ENCODE measurements at regions not wholly inside any gene's neighbourhood (a gene's known extent, or its start where the extent isn't known, plus 50 kb on each side); places are given as distances from the start of the nearest gene placed in this dataset.
"Not testable (repeated sequence)": the region's sequence is repeated elsewhere in the genome, so short reads cannot be mapped to it uniquely, and the experiment has no call there.

DNA sequence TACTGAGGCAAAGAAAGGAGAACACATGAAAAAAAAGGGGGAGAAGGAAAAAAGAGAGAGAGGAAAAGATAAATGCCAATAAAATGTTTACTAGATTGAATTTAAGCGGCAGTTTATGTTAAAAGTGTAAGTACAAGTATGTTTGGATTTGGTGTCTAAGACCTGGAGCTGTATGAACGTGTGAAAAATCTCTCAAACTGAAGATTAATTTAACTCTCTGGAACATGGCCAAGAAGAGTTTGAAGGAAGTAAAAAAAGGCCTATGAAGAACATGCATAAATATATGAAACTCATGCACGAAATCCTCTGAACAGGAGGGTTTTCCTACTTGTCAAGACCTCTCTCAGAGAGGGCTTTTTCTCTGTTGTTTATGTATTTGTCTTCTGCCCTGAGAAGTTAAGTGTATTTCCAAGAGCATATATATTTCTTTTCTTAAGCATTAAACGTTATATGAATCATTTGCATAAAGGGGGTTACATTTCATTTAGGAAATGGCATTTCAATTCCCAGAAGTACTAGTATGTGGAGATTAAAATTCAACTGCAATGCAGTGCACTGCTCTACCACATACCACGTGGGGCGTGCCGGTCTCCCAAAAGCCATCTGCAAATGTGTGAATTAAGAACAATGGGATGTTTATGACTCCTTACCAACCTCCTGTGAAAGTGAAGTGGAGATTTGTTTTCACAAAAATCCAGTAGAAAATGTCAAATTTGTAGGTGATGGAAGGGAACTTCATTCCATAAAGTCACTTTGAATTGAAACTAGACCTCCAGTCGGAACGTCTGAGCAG, 281.1 kb upstream of the TRIB2 start:
- DNase-seq = no peak

DNA sequence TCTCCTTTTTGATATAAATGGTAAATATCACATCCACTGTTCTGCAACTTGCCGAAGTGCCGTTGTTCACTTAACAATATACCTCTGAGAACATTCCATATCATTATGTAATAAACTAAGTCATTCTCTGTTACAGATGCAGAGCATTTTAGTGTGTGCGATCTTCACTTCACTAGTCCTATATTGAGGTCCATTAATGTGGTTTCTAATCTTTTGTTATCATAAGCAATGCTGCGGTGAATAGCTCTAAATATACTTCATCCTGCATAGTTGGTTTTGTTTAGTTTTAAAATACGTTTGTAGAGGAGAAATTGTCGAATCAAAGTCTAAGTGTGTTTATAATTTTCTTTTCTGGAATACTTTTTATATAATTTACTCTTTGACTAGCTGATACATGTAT, 280.3 kb upstream of the TRIB2 start:
- no peak for DNase-seq

DNA sequence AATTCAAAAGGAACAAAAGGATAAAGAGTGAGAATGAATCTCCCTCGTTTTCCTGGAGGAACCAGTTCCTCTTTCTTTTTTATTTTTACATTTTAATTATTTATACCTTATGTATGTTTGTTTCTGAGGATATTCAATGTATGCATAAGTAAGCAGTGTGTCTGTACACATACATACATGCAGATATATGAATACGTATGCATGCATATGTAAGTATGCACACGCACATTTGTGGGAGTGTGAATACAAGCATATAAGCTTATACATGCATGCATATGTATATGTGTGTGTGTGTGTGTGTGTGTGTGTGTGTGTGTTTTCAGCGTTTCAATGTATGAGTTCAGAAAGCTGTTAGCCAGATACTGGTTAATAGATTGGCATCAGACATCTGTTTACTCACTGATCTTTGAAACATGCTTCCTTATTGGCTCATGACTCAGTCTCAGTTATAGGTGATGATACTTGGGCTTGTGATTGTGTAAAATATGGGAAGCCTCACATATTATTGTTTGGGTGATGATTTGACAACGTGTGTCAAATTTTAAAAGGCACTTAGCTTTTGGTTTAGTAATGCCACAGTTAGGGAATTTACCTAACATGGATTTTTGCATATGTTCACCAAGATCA, 279.7 kb upstream of the TRIB2 start:
- DNase-seq = no peak

DNA sequence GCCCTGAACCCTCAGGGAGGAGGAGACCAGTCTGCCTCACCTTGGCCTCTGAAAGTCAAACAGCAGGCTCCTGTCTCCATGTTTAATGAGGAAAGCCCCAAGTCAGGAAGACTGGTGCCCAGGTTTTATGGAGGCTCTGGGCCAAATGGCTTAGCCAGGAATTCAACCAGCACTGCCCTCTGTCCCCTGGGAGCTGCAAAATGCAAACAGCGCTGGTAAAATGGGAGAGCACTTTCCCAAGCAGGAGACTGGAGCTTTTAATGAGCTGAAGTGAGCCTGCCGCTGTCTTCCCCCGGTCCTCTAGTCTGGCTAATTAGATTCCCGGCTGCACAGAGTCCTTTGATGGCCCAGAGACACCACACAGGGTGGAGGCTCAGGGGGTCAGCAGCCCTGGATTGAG, 276.0 kb upstream of the TRIB2 start:
- DNase-seq = no peak

DNA sequence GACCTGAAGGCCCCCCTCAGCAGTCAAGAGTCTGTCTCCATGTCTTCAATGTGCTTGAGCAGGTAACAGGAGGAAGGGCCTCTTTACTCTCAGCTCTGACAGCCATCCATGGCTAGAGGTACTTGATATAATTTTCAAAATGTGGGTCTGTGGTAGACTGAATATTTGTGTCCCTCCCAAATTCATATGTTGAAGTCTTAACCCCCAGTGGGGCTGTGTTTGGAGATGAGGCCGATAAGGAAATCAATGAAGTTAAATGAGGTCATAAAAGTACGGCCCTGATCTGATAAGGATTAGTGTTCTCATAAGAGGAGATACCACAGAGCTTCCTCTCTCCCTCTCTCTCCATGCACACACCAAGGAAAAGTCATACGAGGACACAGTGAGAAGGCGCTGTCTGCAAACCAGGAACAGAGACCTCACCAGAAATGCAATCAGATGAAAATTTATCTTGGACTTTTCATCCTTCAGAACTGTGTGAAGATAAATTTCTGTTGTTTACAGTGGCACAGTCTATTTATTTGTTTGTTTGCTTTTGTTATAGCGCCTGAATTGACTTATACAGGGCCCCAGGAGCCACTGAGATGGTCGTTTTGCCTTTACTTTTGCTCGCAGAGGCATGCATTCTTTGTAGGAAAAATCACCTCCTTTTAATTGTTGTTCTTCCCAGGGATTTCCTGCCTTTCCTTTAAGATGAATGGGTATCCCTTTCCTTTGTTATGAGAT, 274.8 kb upstream of the TRIB2 start:
- DNase-seq = no peak

DNA sequence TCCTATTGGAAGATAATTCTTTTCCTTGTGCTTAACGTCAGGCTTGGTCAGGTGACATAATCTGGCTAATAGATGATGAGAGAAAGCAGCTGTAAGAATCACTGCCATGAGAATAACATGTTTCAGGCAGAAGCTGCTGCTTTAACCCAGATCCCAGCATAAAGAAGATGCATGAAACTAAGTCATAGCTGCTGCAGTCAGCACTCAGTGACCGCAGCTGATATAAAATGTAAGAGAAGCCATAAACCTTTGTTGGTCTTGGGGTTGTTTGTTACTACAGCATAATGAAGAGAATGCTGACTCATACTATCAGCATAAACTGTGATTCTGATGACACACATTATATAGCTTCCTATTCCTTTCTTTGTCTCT, 274.3 kb upstream of the TRIB2 start:
- DNase-seq = no peak

DNA sequence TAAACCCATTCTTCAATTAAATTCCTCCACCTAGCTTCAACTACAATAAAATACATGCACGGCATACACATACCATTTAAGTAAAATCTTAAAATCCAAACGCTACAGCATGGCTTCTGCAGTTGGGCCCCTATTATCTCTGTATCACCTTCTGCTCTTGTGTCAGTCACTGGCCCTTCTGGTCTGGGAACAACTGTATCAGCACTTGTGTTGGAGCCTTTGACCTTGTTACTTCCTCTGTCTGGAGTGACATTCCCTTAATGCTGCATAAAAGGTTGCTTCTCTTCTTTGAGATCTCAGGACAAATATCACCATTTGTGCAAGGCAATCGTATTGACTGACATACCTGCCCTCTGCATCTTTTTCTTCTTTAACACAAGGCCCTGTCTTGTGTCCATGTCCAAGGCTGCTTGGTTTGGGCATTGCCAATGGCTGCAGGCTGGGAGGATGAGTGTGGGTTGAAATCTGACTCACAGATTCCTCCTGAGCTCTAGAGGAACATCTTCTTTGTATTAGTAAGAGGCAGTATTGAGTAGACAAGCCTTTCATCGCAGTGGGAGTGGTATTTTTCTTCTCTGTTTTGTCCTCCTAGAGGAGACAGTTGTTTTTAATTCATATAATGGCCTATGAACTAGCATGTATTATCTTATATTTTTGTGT, 267.8 kb upstream of the TRIB2 start:
- no peak for DNase-seq

DNA sequence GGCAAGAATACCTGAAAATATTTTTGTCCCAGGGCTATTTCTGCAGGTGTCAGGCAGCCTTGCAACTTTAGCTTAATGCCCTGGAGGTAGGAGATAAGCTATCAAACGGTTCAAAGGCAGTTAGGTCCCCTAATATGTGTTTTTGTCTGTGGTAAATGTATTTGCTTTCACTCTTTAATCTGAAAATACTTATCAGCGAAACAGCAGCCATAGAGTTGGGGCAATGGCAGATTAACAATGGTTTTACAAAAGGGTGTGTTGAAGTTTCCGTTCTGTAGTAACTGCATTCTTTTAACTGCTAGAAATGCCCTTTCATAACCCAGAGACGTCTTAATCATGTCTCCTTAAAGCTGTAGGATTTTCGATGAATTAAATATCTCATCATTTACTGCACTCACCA, 265.0 kb upstream of the TRIB2 start:
- DNase-seq = peak in 1 of 2 donors; percentile 29

DNA sequence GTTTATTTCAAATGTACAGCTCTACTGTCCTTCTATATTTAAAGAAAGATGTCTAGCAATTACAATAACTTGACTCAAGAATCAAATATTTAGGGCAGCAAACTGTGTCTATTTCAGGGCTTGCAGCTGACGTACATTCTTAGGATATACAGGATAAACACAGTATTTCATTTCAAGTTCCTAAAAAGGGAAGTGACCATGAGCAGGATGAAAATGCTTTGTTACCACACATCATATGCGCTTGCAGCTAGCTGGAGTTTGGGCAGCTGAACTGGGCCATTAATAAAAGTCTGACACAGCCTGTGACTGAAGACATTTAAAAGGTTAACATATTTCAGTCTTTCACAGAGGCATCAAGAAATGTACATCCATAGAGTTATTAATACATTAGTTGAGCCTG, 264.6 kb upstream of the TRIB2 start:
- no peak for DNase-seq

DNA sequence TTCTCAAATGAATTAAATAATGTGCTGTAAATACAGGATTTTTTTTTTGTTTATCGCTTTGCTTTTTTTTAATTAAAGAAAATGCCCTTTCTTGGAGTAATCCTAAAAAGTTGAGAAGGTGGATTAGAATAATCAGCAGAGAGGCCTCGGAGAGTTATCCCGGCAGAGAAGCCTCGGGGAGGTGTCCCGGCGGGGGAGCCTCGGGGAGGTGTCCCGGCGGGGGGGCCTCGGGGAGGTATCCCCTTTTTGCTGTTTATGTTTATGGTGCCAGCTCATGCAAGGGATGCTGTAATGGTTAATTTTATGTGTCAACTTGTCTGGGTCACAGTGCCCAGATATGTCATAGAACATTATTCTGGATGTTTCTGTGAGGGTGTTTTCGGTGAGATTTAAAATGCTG, 263.0 kb upstream of the TRIB2 start:
- no peak for DNase-seq

DNA sequence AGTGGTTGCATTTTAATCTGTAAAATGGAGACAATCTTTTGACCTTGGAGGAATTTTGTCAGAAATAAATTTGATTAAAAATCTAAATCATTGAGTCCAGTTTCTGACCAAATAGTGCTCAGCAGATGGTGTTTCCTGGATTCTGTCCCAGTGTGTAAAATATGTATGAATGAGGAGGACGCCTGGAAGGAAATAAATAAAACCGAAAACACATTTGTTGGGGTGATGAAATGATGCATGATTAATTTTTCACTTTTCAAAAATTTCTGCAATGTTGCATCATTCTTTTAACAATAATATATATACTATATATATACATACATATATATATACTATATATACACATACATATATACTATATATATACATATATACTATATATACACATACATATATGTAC, 261.1 kb upstream of the TRIB2 start:
- no peak for DNase-seq

DNA sequence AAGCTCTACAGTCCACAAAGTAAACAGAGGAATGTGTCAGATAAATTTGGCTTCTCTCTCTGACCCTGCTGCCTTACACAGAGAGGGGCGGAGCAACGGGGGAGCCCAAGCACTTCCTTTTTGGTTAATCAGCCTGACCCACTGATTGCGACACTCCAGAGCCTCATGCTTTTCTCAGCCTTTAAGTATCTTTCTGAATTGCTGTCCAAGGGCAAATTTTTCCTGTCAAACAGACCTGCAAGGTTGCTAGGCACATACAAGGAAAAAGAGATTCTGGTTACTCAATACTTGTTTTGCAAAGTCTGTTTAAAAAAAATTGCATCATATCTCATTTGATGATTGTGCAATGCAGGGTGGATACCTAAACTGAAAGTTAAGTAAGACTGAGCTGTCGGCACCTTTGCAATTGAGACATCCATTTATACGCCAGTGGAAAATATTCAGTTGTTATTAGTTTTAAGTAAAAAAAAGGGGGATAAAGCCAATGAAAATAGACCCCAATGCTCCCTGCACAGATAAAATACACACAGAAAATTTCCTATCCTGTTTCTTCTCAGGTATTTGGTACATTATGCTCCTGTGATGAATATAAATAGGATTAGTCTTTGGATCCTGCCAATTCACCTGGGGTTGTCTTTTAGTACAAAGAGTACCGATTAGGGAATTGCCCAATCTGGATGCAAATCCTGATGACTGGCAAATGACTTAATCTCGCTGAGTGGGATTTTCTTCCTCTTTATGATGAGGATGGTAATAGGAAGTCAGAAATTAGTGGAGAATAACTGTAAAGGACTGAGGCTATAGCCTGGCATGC, 260.2 kb upstream of the TRIB2 start:
- DNase-seq = peak; percentile 67 to 81

DNA sequence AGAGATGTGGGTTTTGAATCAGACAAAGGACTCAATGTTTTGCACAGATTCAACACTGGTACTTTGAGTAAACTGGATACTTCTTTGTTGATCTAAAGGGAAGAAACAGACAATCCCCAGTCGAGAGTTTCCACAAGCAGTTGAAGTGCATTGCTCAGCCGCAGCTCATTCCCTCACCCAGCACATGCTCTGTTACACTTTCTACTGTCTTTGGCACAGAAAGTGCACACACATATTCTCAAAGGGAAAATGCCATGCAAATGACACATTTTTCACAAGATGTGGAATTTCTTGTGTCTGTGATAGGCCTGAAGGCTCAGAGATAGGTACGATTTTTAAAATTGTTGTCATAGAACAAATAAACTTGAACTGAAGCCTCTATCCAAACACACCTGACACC, 258.9 kb upstream of the TRIB2 start:
- no peak for DNase-seq

DNA sequence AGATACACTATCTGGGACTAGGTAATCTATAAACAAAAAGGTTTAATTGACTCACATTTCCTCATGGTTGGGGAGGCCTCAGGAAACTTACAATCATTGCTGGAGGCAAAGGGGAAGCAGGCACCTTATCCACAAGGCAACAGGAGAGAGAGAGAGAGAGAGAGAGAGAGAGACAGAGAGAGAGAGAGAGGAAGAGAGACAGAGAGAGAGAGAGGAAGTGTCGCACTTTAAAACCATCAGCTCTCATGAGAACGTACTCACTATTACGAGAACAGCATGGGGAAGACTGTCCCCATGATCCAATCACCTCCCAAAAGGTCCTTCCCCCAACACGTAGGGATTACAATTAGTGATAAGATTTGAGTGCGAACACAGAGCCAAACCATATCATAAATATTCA, 253.5 kb upstream of the TRIB2 start:
- no peak for DNase-seq

DNA sequence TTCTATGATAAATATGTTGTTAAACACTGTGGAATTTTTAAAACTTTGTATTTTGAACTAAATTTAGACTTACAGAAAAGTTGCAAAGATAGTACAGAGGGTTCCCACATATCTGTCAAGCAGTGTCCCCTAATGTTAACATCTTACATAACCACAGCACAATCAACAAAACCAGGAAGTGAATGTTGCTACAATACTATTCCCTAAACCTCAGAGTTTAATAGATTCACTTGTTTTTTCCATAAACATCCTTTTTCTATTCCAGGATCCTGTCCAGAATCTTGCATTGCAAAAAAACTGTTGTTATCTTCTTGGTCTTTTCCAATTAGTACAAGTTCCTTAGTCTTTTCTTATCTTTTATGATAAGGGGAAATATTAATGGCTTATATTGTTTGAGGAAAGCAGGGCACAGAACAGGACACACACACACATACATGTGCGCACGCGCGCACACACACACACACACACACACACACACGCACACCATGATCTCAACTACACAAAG, 251.1 kb upstream of the TRIB2 start:
- no peak for DNase-seq

DNA sequence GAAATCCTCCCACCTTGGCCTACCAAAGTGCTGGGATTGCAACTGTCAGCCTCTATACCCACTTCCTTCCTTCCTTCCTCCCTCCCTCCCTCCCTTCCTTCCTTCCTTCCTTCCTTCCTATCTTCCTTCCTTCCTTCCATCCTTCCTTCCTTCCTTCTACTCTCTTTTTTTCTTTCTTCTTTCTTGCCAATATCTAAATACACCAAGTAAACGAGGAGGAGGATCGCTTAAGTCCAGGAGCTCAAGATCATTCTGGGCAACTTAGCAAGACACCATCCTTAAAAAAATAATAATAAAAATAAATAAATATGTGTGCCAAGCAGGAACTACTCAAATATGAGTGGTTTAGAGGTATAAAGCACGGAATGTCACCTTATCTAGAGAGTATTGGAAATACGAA, 249.4 kb upstream of the TRIB2 start:
- DNase-seq = no peak

DNA sequence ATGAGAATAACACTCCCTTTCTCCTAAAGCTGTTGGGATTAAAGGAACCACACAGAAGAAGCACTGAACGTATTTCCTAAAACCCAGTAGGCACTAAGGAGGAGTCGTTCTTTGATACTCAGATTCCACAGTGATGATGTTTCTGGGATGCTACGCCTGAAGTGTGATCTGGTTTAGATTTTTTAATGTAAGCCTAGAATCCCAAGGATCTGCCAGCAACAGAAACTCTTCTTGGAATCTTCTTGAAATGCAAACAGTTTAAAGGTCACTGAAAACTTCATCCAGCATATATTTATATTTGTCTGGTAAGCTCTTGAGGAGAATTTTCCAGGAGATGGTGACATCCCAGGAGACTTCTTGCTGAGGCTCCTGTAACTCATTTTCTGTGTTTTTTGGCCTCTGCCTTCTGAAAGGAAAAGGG, 247.6 kb upstream of the TRIB2 start:
- DNase-seq = no peak

DNA sequence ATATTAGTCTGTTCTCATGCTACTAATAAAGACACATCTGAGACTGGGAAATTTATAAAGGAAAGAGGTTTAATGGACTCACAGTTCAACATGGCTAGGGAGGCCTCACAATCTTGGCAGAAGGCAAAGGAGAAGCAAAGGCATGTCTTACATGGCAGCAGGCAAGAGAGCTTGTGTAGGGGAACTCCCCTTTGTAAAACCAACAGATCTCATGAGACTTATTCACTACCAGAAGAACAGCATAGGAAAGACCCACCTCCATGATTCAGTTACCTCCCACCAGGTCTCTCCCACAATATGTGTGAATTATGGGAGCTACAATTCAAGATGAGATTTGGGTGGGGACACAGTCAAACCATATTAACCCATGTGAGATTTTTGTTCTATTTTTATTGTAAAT, 244.5 kb upstream of the TRIB2 start:
- not testable (repeated sequence) for DNase-seq

DNA sequence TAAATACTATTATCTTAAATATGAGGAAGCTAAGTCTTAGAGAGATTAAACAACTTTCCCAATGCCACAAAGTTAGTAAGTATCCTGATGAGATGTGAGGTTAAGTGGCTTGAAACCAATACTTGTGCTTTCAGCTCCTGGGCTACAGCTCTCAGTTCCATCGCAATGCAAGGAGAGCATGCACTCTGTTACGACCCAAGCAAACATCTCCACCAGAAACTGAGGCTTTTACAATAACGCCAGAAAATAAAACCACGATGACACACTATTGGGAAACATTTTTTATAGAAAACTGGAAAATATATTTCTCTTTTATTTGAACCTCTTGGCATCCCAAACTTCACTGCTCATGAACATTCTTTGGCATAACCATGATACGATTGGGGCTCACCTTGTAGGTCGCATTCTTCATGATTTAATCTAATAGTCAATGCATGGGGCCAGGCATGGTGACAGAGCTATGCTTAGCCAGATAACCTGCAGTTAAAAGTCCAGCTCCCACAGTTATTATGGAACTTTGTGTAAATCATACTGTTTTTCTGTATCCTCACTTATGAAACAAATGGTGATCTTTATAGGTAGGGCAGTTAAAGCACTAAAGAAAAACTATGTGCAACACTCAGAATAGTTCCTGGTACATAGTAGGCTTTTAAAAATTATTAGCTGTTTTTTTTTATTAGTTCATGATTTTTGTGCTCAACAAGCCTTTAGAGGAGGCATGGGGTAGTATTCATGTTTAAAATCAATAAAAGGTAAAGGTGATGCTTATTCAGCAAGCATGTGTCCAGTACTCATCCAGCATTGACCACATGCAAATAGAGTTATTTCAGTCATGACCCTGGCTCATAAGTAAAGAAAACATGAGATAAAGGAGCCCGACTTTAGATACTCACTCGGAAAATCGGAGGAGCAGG, 238.3 kb upstream of the TRIB2 start:
- DNase-seq = no peak

DNA sequence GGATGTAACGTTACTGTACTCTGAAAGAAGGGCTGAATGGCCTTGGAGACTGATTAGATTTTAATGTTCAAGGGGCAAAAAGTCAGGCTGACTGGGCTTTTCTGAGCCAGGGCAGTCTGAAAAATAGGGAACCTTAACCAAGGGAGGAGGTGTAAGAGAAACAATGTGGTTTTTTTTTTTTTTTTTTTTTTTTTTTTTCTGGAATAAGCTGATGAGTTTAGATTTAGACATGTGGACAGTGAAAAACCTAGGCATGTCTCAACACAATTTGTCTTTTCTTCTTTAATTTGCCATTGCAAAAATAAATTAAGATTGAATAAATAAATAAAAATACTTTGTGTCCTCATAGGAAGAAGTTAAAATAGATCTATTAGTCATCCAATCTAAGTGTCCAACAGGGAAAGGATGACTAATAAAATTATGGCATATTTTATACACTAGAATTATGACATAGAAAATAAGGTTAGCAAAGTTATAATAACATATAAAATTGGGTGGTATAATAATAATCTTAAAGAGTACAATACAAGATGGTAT, 237.6 kb upstream of the TRIB2 start:
- DNase-seq = no peak

DNA sequence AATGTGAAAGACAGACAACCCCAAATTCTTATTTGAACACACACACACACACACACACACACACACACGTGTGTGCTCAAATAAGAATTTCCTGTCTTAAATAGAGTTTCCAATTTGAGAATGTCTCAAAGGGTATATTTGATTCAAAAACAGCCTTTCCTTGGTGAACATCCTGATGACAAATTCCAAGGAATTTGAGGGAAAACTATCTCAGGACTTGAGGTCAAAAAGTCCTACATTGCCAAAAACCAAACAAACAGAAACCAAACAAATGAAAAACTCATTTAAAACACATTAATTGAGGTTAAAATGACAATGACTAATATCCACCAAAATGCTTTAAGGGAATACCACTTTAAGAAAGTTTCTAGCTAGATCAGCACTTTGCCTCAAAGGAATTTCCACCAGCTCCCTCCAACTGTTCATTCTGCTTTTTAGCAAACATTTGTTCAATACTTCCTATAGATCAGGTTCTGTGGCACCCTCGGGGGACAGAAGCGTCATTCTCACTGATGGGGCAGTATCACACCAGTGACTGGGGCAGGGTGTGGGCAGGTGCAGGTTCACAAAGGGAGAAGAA, 232.1 kb upstream of the TRIB2 start:
- no peak for DNase-seq

Data from CD4-positive, alpha-beta T cell treated with Interleukin-4 for 1 hour (primary cell).